Breast epithelium (tissue), 3 donors: ENCODE measurements at regions not wholly inside any gene's neighbourhood (a gene's known extent, or its start where the extent isn't known, plus 50 kb on each side); places are given as distances from the start of the nearest gene placed in this dataset.

Source experiments
- POLR2AphosphoS5 ChIP-seq, 3 donors: sonication (generic); formaldehyde crosslinking; IDR thresholded peaks; one replicate each; pipeline ENCODE4 v1.6.1; 2017; ENCODE audit warnings: antibody characterized with exemption in 3 of 3
- TF ChIP-seq, protein P1 (sequence below), 3 donors: fragments of 450-650 bp; IDR thresholded peaks; one replicate each; pipeline ENCODE4 v1.5.1; 2016 to 2017; ENCODE audit warnings: antibody characterized with exemption in 3 of 3, mild to moderate bottlenecking in 3 of 3, moderate library complexity in 3 of 3

DNA sequence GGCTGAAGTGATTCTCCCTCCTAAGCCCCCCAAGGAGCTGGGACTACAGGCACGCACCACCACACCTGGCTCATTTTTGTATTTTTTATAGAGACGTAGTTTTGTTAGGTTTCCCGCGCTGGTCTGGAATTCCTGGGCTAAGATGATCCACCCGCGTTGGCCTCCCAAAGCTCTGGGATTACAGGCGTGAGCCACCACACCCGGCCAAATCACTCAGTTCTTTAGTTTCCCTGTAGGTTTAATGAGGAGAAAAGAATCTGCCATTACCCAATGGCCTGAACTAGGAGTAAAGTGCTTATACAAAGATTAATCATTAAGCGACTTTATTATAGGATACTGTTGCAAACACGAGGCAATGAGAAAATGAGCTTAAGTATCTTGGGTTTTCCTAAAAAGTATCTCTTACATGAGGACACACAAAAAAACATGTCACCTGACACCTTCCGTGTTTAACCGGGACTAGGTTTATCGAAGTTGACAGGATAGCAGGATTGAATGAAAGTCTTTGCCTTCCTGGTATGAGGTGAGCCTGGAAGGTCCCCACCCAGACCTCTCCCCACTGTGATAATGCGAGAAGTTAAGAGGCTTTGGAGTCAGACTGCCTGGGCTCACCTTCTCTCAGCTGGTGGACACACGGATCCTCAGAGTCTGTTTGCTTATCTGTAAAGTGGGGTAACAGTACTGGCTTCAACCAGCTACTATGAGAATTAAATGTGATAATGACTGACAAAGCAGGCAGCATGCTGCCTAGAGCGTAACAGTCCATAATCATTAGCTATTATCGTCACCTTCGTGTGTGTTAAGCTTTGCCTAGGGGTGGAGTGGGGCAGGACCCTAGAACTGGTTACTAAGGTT lies 133.5 kb upstream of the KRAS start:
- TF ChIP-seq, protein P1, sequence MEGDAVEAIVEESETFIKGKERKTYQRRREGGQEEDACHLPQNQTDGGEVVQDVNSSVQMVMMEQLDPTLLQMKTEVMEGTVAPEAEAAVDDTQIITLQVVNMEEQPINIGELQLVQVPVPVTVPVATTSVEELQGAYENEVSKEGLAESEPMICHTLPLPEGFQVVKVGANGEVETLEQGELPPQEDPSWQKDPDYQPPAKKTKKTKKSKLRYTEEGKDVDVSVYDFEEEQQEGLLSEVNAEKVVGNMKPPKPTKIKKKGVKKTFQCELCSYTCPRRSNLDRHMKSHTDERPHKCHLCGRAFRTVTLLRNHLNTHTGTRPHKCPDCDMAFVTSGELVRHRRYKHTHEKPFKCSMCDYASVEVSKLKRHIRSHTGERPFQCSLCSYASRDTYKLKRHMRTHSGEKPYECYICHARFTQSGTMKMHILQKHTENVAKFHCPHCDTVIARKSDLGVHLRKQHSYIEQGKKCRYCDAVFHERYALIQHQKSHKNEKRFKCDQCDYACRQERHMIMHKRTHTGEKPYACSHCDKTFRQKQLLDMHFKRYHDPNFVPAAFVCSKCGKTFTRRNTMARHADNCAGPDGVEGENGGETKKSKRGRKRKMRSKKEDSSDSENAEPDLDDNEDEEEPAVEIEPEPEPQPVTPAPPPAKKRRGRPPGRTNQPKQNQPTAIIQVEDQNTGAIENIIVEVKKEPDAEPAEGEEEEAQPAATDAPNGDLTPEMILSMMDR (IDR thresholded peaks at IDR 0.05): no peak
- TF ChIP-seq POLR2AphosphoS5 (IDR thresholded peaks at IDR 0.05): no peak
